Colonic mucosa (tissue), 4 donors: ENCODE measurements at regions not wholly inside any gene's neighbourhood (a gene's known extent, or its start where the extent isn't known, plus 50 kb on each side); places are given as distances from the start of the nearest gene placed in this dataset.

Experiments used
- DNase-seq: peaks from one replicate; pipeline ENCODE4 v3.0.0-alpha.2; 2020
- H3K27ac ChIP-seq: fragments of 200-600 bp; one replicate; pipeline ENCODE4 v1.8.0; 2021
- H3K27me3 ChIP-seq: fragments of 200-600 bp; one replicate; pipeline ENCODE4 v1.8.0; 2021
- H3K36me3 ChIP-seq: fragments of 200-600 bp; one replicate; pipeline ENCODE4 v1.8.0; 2021
- H3K4me1 ChIP-seq: fragments of 200-600 bp; one replicate; pipeline ENCODE4 v1.8.0; 2021; ENCODE audit warnings: mild to moderate bottlenecking
- H3K4me3 ChIP-seq: fragments of 200-600 bp; one replicate; pipeline ENCODE4 v1.8.0; 2021
- H3K9ac ChIP-seq, 2 donors: one replicate each; pipeline ENCODE4 v1.7.0; 2013; ENCODE audit warnings: control low read depth in 2 of 2, low read depth in 2 of 2, low read length in 2 of 2
- H3K9me3 ChIP-seq: fragments of 200-600 bp; one replicate; pipeline ENCODE4 v1.8.0; 2021
- intact Hi-C: fragments of 100-400 bp; cut with DNase I; formaldehyde crosslinking; loops from one replicate; pipeline ENCODE4 v1.14.1; 2022
- TF ChIP-seq, protein P1 (sequence below): fragments of 200-600 bp; IDR thresholded peaks from one replicate; pipeline ENCODE4 v1.8.0; 2022; ENCODE audit warnings: antibody characterized with exemption, mild to moderate bottlenecking
- donor health status: healthy.
- donor health status: DM: no; HTN: no; CAD: no.
- donor health status: DM: no; HTN: no; CAD: no.

DNA sequence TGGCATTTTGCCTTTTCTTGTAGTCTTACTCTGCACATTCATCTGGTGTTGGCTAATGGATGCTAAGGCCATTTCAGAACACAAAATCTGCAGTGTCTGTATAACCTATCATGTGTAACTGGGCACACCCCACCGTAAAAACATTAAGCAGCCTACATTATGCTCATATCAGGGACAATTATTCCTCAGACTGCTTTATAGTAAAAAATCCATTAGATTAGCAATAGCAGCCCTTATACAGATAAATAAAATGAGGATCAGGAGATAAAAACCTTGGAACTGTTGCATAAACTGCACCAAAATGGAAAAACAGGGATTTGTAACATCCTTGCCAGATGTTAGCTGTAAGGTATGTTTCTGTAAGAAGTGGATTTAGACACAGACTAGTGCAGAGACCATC, 288.8 kb downstream of the HS3ST1 start:
- Histone ChIP-seq H3K4me3 (no peak overlapping the region), H3K27me3 (no peaks in the 10 kb centered on the region), H3K9ac (no peak overlapping the region), H3K9me3 (no peaks in the 10 kb centered on the region), H3K36me3 (no peaks in the 10 kb centered on the region), H3K4me1 (no peaks in the 10 kb centered on the region), H3K27ac (no peak overlapping the region)
- intact Hi-C loops = no loop called here
- DNase-seq = no peak
- TF ChIP-seq, protein P1, sequence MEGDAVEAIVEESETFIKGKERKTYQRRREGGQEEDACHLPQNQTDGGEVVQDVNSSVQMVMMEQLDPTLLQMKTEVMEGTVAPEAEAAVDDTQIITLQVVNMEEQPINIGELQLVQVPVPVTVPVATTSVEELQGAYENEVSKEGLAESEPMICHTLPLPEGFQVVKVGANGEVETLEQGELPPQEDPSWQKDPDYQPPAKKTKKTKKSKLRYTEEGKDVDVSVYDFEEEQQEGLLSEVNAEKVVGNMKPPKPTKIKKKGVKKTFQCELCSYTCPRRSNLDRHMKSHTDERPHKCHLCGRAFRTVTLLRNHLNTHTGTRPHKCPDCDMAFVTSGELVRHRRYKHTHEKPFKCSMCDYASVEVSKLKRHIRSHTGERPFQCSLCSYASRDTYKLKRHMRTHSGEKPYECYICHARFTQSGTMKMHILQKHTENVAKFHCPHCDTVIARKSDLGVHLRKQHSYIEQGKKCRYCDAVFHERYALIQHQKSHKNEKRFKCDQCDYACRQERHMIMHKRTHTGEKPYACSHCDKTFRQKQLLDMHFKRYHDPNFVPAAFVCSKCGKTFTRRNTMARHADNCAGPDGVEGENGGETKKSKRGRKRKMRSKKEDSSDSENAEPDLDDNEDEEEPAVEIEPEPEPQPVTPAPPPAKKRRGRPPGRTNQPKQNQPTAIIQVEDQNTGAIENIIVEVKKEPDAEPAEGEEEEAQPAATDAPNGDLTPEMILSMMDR = no peak

DNA sequence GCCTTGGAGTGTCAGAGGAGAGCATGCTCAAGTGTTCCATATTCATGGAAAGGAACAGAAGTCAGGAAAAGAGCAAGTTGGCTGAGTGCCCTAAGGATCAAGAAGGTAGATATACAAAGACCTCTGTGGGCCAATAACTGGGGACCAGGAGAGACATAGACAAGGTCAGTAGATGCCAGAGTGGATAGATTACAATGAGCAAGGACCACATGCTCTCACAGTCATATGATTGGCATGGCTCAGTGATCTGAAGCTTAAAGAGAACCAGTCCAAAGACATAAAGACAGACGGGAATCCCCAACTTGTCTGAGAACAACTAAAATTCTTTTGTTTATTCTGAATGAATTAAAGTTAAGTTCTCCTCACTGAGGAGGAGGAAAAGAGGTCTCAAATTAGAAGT, 289.7 kb downstream of the HS3ST1 start:
- H3K27ac ChIP-seq = no peak overlapping the region
- no peaks in the 10 kb centered on the region for H3K9me3 ChIP-seq
- intact Hi-C loops = no loop called here
- TF ChIP-seq, protein P1 = no peak
- no peak overlapping the region for H3K9ac ChIP-seq
- H3K4me1 ChIP-seq = no peaks in the 10 kb centered on the region
- no peaks in the 10 kb centered on the region for H3K36me3 ChIP-seq
- no peak for DNase-seq
- H3K27me3 ChIP-seq = no peaks in the 10 kb centered on the region
- no peak overlapping the region for H3K4me3 ChIP-seq

DNA sequence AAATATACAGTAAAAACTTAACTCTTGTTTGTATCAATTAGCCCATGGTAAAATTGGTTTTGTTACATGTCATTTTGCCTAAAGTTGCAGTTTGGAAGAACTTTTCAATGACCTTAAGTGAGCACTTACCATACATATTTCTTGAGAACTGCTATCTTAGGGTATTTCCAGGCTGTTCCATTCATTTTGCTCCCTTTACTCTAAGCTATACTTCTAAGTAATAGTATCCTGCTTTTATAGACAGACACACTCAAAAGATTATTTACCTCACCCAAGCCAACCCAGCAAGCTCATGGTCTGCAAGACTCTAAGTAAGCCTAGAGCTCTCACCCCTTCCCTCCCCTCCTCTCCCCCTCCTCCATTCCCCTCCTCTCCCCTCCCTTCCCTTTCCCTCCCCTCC, 294.0 kb downstream of the HS3ST1 start:
- intact Hi-C loops = no loop called here
- Histone ChIP-seq H3K36me3 (no peaks in the 10 kb centered on the region), H3K4me3 (no peak overlapping the region), H3K4me1 (no peaks in the 10 kb centered on the region), H3K27me3 (no peaks in the 10 kb centered on the region), H3K27ac (no peak overlapping the region), H3K9me3 (no peaks in the 10 kb centered on the region), H3K9ac (no peak overlapping the region)
- no peak for DNase-seq
- TF ChIP-seq, protein P1 = no peak

DNA sequence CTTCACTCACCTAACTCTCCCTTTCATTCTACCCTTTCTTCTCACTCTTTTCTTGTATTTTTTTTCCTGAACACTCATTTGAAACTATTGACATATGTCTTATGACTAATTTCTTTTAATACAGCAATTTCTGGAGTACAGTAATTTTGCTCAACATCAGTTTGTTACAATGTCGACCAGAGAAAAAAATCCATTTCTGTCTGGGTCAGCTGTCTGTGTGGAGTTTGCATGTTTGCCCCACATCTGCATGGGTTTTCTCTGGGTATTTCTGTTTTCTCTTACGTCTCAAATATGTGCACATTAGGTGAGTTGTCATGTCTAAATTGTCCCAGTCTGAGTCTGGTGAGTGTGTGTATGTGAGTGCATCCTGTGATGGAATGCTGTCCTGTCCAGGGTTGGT, 294.8 kb downstream of the HS3ST1 start:
- no peak overlapping the region for H3K27ac ChIP-seq
- TF ChIP-seq, protein P1 = no peak
- intact Hi-C loops = no loop called here
- H3K27me3 ChIP-seq = no peaks in the 10 kb centered on the region
- no peaks in the 10 kb centered on the region for H3K9me3 ChIP-seq
- no peak overlapping the region for H3K9ac ChIP-seq
- no peak for DNase-seq
- no peak overlapping the region for H3K4me3 ChIP-seq
- H3K4me1 ChIP-seq = no peaks in the 10 kb centered on the region
- no peaks in the 10 kb centered on the region for H3K36me3 ChIP-seq

DNA sequence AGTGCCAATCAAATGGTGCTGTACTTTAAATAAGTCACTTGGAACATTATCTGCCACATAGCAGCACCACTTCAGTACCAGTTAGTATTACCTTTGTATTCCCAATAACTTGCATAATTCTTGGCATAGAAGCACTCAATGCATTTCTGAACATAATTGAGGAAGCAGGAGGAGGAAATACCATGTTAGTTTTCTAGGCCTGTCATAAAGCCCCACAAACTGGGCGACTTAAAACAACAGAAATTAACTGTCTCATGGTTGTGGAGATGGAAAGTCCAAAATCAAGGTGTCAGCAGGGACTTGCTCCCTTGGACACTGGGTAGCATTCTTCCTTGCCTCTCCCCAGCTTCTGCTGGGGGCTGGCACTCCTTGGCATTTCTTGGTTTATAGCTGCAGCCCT, 296.2 kb downstream of the HS3ST1 start:
- Histone ChIP-seq H3K4me3 (no peak overlapping the region), H3K9me3 (no peaks in the 10 kb centered on the region), H3K4me1 (no peaks in the 10 kb centered on the region), H3K27me3 (no peaks in the 10 kb centered on the region), H3K36me3 (no peaks in the 10 kb centered on the region), H3K27ac (no peak overlapping the region), H3K9ac (no peak overlapping the region)
- TF ChIP-seq, protein P1 = no peak
- intact Hi-C loops = no loop called here
- DNase-seq = no peak

DNA sequence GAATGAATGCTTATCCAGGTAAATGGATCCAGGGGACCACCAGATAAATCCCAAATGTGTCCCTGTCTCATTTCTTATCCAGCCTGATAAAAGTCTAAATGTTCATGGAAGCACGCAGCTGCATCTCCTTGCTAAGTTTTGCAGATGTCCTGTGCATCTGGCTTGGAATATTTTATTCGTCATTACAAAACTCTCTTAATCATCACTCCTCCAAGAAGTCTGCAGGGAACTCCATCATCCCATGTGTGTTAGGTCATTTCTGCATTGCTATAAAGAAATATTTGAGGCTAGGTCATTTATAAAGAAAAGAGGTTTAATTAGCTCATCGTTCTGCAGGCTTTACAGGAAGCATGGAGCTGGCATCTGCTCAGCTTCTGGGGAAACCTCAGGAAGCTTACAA, 297.2 kb downstream of the HS3ST1 start:
- DNase-seq = no peak
- TF ChIP-seq, protein P1 = no peak
- Histone ChIP-seq H3K36me3 (no peaks in the 10 kb centered on the region), H3K9ac (no peak overlapping the region), H3K4me3 (no peak overlapping the region), H3K27me3 (no peaks in the 10 kb centered on the region), H3K9me3 (no peaks in the 10 kb centered on the region), H3K27ac (no peak overlapping the region), H3K4me1 (no peaks in the 10 kb centered on the region)
- intact Hi-C loops = no loop called here
